MCF 10A (cell line): ENCODE measurements at regions not wholly inside any gene's neighbourhood (a gene's known extent, or its start where the extent isn't known, plus 50 kb on each side); places are given as distances from the start of the nearest gene placed in this dataset.

Experiments
- BruUV-seq: library from RNA; stranded (reverse); fragments of 400-500 nt; replicated peaks from 2 replicates; lab custom pipeline; 2021; lab: Mats Ljungman, UMichigan
- CTCF ChIA-PET: fragments of 300-600 bp; sonication (Branson Sonifier 250); formaldehyde crosslinking; extraction: SDS; loops from one replicate; lab custom pipeline; 2021; ENCODE audit warnings: antibody characterized with exemption, inconsistent platforms; lab: Yijun Ruan, JAX
- POLR2A ChIA-PET: fragments of 300-600, 350-650 bp; sonication (Branson Sonifier 250); formaldehyde crosslinking; extraction: SDS; loops from one replicate; lab custom pipeline; 2020; ENCODE audit warnings: antibody characterized with exemption, inconsistent platforms; lab: Yijun Ruan, JAX
- DNase-seq: peaks from one replicate; pipeline ENCODE4 v3.0.0-alpha.2; 2018; ENCODE audit not compliant: unreplicated experiment
- H3K27ac Mint-ChIP-seq: one replicate; pipeline ENCODE4 v1.8.0; 2022; ENCODE audit warnings: mild to moderate bottlenecking, low read depth, mixed read lengths; ENCODE audit not compliant: unreplicated experiment
- H3K27me3 Mint-ChIP-seq: one replicate; pipeline ENCODE4 v1.8.0; 2022; ENCODE audit warnings: mixed read lengths; ENCODE audit not compliant: insufficient read depth, unreplicated experiment
- H3K36me3 Mint-ChIP-seq: one replicate; pipeline ENCODE4 v1.8.0; 2022; ENCODE audit warnings: mild to moderate bottlenecking, moderate library complexity, mixed read lengths; ENCODE audit not compliant: insufficient read depth, unreplicated experiment
- H3K4me1 Mint-ChIP-seq: one replicate; pipeline ENCODE4 v1.8.0; 2022; ENCODE audit warnings: mixed read lengths; ENCODE audit not compliant: insufficient read depth, unreplicated experiment
- H3K4me3 Mint-ChIP-seq: one replicate; pipeline ENCODE4 v1.8.0; 2022; ENCODE audit warnings: mild to moderate bottlenecking, moderate library complexity, mixed read lengths; ENCODE audit not compliant: unreplicated experiment
- H3K9me3 Mint-ChIP-seq: one replicate; pipeline ENCODE4 v1.8.0; 2022; ENCODE audit warnings: mixed read lengths; ENCODE audit not compliant: unreplicated experiment
- intact Hi-C: fragments of 100-400 bp; cut with micrococcal nuclease; formaldehyde crosslinking; loops from 2 replicates; pipeline ENCODE4 v1.14.1; 2022
- TF ChIP-seq, protein P1 (sequence below): fragments of 200-600 bp; IDR thresholded peaks from one replicate; pipeline ENCODE4 v1.8.0; 2022; ENCODE audit warnings: antibody characterized with exemption, mild to moderate bottlenecking; ENCODE audit not compliant: unreplicated experiment

DNA sequence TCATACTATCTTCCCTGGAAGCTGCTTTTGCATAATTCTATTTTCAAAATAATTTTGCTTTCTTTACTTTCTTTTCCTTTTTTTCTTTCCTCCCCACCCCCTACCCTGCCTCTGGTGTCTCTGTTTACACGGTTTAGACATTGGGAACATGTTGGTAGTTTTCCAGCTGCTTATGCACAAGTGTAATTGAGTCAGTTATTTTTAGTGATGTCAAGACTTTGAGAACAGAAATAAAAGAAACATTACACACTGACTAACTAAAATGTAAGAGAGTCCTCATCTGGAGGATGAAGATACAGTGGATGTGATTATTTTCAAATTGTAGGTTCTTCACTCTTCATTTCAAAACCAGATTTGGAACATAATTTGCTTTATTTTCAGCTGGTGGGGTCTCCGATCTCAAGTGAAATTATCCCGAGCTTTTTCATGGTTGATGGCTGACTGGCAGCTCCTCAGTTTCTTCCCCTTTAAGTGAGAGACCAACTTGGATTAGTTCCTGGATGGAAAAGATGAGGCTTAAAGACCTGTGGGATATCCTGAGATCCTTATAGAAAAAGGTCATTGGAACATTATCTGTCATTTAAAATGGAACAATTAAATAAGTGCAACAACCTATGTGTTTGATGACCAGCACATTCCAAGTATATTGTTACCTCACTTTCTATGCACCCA, 154.4 kb upstream of the ZNF462 start:
- ChIA-PET POLR2A (interaction anchor here (1.4 to 2.4 kb wide), 2 partner anchors 8 to 156 kb away, joined by 4 to 6 read pairs; no protein-coding TSS in a partner anchor), CTCF (interaction anchor here (1.0 kb wide), 1 partner anchor 9 kb away, joined by 3 read pairs; no protein-coding TSS in a partner anchor)
- no peaks in the 10 kb centered on the region for H3K9me3 Mint-ChIP-seq
- BruUV-seq: no TSS peak
- H3K27me3 Mint-ChIP-seq: no peaks in the 10 kb centered on the region
- TF ChIP-seq, protein P1, sequence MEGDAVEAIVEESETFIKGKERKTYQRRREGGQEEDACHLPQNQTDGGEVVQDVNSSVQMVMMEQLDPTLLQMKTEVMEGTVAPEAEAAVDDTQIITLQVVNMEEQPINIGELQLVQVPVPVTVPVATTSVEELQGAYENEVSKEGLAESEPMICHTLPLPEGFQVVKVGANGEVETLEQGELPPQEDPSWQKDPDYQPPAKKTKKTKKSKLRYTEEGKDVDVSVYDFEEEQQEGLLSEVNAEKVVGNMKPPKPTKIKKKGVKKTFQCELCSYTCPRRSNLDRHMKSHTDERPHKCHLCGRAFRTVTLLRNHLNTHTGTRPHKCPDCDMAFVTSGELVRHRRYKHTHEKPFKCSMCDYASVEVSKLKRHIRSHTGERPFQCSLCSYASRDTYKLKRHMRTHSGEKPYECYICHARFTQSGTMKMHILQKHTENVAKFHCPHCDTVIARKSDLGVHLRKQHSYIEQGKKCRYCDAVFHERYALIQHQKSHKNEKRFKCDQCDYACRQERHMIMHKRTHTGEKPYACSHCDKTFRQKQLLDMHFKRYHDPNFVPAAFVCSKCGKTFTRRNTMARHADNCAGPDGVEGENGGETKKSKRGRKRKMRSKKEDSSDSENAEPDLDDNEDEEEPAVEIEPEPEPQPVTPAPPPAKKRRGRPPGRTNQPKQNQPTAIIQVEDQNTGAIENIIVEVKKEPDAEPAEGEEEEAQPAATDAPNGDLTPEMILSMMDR: no peak
- no peaks in the 10 kb centered on the region for H3K4me1 Mint-ChIP-seq
- intact Hi-C loops: no loop called here
- H3K4me3 Mint-ChIP-seq: no peak overlapping the region
- H3K27ac Mint-ChIP-seq: no peak overlapping the region
- H3K36me3 Mint-ChIP-seq: no peaks in the 10 kb centered on the region
- DNase-seq: no peak

DNA sequence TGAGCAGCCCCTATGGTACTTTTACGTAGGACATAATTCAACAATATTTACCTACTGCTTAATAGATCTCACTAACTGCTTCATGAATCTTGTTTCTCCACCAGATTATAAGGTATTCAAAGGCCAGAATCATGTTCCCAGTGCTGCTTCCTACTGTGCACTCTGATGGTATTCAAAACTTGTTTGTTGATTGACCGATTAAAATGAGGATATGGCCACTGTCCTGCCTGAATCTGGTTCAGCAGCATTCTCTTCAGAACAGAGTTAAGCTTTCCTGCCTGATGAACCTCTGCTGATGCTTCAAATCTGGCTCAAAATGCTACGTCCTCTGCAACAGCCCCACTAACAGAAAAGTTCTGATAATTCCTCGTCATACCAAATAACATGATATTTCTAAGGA, 150.7 kb upstream of the ZNF462 start:
- ChIA-PET CTCF (no interaction called here), POLR2A (interaction anchor here (0.7 kb wide), 1 partner anchor 99 kb away, joined by 3 read pairs; no protein-coding TSS in a partner anchor)
- intact Hi-C loops: no loop called here
- Mint-ChIP-seq H3K9me3 (no peaks in the 10 kb centered on the region), H3K27ac (no peak overlapping the region), H3K36me3 (no peaks in the 10 kb centered on the region), H3K27me3 (no peaks in the 10 kb centered on the region), H3K4me1 (peaks cover 1% of the 10 kb centered on the region), H3K4me3 (no peak overlapping the region)
- DNase-seq: no peak
- BruUV-seq: no TSS peak
- TF ChIP-seq, protein P1: no peak

DNA sequence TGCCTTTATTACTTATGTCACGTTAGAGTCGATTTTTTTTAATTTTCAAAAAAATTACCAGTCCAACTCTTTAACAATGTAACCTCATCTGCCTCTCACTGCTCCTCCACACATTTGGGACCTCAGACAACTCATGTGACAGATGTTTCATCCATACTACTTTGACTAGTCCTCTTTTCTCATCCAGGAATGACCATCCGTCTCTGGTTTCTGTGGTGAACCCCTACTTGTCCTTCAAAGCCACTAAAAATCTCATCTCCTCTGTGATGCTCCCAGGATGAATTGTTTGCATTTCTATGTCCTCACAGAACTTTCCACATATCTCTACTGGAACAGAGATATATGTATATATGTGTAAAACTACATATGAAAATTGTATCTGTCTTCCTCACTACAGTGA, 149.8 kb upstream of the ZNF462 start:
- no peak for DNase-seq
- CTCF ChIA-PET: no interaction called here
- Mint-ChIP-seq H3K27ac (no peak overlapping the region), H3K9me3 (no peaks in the 10 kb centered on the region), H3K36me3 (no peaks in the 10 kb centered on the region), H3K4me3 (no peak overlapping the region), H3K27me3 (no peaks in the 10 kb centered on the region), H3K4me1 (peaks cover 10% of the 10 kb centered on the region)
- no TSS peak for BruUV-seq
- intact Hi-C loops: no loop called here
- POLR2A ChIA-PET: interaction anchor here (0.7 to 0.8 kb wide), 2 partner anchors 35 to 100 kb away, joined by 3 read pairs; no protein-coding TSS in a partner anchor
- TF ChIP-seq, protein P1: no peak

DNA sequence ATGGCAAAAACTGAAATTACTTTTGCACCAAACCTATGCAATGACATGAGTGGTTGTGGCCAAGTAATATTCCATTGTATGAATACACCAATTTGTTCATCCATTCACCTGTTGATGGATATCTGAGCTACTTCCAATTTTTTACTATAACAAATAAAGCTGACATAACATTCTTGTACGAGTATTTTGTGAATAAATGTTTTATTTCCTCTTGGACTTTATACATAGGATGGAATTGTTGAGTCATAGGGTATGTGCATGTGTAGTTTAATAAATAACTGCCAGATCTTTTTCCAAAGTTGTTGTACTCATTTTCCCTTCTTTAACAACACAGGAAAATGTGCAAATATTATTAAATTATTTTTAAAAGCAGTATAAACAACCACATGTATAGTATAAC, 146.1 kb upstream of the ZNF462 start:
- ChIA-PET CTCF (interaction anchor here (0.5 to 0.7 kb wide), 2 partner anchors 8 to 22 kb away, joined by 3 to 4 read pairs; no protein-coding TSS in a partner anchor), POLR2A (interaction anchor here (0.6 kb wide), 1 partner anchor 234 kb away, joined by 3 read pairs; no protein-coding TSS in a partner anchor)
- no peak overlapping the region for H3K4me3 Mint-ChIP-seq
- no peak overlapping the region for H3K27ac Mint-ChIP-seq
- H3K9me3 Mint-ChIP-seq: no peaks in the 10 kb centered on the region
- no peaks in the 10 kb centered on the region for H3K27me3 Mint-ChIP-seq
- no peaks in the 10 kb centered on the region for H3K36me3 Mint-ChIP-seq
- peaks cover 20% of the 10 kb centered on the region for H3K4me1 Mint-ChIP-seq
- TF ChIP-seq, protein P1: no peak
- intact Hi-C loops: loop anchor here (1.0 to 5.0 kb wide), 2 partner anchors 80 to 145 kb away; no protein-coding TSS in a partner anchor
- no TSS peak for BruUV-seq
- no peak for DNase-seq
